RCC 7860 (cell line): ENCODE measurements at regions not wholly inside any gene's neighbourhood (a gene's known extent, or its start where the extent isn't known, plus 50 kb on each side); places are given as distances from the start of the nearest gene placed in this dataset.

ENCODE experiments used
- DNase-seq: peaks from one replicate; pipeline ENCODE4 v3.0.0-alpha.2; 2015; ENCODE audit warnings: low spot score
- FAIRE-seq: peaks from 2 replicates; lab custom pipeline; 2012; peaks lifted over from hg19 to GRCh38; lab: Jason Lieb, UNC

DNA sequence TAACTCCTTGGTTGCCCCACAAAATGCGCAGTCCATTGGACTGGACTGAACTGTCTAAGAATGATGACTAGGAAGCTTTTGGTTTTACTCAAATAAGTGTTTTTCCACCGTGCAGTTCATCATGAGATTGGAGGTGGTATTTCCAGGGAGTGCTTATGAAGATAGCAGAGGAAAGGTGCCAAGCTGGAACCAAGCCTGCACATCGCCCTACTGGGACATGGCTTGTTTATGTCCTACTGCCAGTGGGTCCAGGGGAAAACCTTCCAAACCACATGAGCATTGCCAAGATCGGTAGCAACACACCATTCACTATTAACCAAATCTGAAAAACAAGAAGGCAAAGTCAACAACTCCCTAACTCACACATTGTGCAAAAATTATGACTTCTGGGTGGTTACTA lies 54.7 kb upstream of the DSCAM start:
- FAIRE-seq (no peak), DNase-seq (no peak)

- DNase-seq: no peak
- no peak for FAIRE-seq
These were observed 55.3 kb upstream of the DSCAM start for GRCh38 chr21:40902299-40902698.

GRCh38 chr21:40902993-40903392 lies 56.0 kb upstream of the DSCAM start:
- FAIRE-seq (no peak), DNase-seq (no peak)

DNA sequence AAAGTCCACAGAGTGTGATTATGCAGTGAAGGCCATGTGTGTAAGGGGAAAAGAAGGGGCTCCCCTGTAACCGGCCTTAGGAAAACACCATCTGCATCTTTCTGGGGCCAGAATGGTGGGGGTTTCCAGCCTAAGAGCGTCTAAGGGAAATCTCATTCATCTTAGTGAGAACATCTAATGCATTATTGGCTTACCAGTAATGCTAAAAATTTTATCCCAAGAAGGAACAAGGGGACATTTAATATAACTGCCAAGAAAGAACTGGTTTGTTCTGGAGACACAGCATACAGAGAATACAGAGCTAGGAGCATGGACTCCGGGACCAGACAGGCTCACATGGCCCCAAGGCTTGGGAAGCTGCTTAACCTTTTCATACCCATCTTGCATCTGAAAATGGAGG lies 58.3 kb upstream of the DSCAM start:
- DNase-seq (no peak), FAIRE-seq (no peak)

GRCh38 chr21:40912375-40912774 lies 65.4 kb upstream of the DSCAM start:
- DNase-seq: no peak
- FAIRE-seq: no peak

DNA sequence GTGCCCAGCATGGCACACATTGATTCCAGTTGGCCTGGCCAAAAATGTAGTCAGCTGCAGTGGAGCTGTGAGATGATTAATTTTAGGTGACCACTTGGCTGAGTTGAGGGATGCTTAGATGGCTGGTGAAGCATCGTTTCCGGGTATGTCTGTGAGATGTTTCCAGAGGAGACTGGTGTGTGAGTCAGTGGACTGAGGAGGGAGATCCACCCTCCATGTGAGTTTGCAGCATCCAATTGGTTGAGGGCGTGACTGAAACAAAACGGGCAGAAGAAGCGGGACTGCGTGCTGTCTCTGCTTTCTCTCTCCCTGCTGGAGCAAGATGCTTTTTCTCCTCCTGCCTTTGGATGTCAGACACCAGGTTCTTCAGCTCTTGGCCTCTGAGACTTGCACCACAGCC lies 68.2 kb upstream of the DSCAM start:
- FAIRE-seq (no peak), DNase-seq (no peak)

GRCh38 chr21:40923407-40923806 lies 76.4 kb upstream of the DSCAM start:
- DNase-seq: no peak
- no peak for FAIRE-seq

- no peak for DNase-seq
- no peak for FAIRE-seq
These were observed 76.9 kb upstream of the DSCAM start for GRCh38 chr21:40923901-40924300.

DNA sequence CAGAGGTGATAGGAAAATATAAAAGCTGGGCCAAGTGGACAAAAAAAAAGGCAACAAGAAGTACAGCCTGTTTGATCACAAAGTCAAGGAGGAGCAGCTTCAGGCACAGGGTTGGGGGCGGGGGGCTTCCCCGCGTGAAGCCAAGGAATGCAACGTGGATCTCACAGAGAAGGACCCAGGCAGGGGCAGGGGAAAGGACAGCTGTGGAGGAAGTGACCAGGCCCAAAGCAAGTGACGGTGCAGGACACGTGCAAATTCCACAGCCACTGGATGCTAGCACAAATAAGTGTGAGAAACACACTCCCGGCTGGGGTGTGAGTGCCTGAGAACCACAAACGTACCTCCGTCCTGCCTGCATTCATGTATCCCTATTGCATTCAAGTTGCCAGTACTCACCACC lies 77.7 kb upstream of the DSCAM start:
- DNase-seq (no peak), FAIRE-seq (no peak)

- DNase-seq: no peak
These were observed 79.3 kb upstream of the DSCAM start for GRCh38 chr21:40926238-40926637.

DNA sequence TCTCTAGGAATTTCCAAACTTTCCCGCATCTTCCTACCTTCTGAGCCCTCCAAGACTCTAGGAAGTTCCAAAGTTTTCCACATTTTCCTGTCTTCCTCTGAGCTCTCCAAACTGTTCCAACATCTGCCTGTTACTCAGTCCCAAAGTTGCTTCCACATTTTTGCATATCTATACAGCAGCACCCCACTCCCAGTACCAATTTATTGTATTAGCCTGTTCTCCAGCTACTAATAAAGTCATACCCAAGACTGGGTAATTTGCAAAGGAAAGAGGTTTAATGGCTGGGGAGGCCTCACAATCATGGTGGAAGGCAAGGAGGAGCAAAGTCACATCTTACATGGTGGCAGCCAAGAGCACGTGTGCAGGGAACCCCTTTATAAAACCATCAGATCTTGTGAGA lies 82.9 kb upstream of the DSCAM start:
- no peak for FAIRE-seq
- DNase-seq: no peak

More at GRCh38 chr21:40926238-40926637, 79.3 kb upstream of the DSCAM start:
- FAIRE-seq: no peak

DNA sequence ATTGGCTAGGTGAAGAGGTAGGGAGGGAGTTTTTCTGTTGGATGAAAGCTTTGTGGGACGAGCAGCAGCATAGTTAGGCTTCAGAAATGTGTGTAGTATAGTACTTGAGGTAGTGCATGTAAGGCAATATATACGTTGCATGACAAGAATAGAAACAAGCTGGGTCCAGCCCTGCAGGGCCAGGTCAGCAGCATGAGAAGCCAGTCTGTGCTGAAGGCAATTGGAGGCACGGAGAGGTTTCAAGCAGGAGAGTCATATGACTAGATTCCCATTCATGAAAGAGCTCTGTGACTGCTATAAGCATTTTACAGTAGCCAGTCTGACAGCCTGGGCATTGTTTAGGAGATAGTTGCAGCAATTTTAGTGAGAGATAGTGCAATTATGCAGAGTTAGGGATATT lies 84.2 kb upstream of the DSCAM start:
- DNase-seq (no peak), FAIRE-seq (no peak)

DNA sequence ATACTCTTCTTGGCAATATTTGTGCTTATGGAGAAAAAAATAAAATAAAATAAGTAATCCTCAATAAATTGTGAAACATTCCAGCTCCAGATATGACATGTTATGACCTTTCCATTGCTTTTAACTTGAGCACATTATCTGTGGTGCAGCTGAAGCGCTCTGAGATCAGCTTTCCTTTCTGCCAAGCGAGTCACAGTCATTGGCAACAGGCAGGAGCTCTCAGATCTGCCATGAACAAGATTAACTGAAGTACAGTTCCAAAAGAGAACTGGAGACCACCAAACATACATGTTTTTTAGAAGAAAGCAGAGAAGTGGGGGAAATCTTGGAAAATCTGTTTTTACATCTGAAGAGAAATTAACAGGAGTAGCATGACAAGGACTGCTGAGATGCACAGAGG lies 89.2 kb upstream of the DSCAM start:
- DNase-seq: no peak
- FAIRE-seq: no peak

DNA sequence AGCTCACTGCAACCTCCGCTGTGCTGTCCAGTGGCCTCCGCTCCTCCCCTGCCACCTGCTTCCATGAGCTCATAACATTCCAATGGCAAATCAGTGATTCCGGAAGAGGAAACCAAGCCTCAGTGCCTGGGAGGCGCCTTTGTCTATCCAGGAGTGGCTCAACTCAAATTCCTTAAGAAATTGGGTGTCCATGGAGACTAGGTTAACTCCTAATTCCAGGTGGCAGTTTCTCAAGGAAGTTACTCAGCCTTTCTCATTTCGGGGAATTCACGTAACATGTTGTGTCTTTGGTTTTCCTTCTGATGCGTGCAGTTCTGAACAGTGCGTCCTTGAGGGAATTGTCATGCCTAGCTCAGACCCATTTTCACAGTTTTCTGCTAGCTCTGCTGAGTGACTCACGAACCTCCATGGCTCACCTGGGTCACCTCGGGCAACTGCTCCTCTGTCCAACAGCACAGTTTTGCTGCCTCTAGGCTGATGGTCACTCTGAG lies 89.9 kb upstream of the DSCAM start:
- FAIRE-seq: no peak
- no peak for DNase-seq

DNA sequence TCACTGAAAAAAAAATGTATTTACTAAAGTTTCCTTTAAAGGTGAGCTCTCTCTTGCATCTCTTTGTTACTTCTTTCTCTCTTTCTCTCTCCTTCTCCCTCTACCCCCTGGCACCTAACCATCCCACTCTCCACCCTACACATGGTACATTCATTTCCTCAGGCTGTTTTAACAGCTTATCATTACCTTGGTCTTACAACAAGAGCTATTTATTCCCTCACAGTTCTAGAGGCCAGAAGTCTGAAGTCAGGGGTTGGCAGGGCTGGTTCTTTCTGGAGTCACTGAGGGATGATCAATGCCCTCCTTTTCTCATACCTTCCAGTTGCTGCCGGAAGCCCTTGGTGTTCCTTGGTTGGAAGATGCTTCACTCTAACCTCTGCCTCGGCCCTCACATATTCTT lies 91.1 kb upstream of the DSCAM start:
- no peak for FAIRE-seq
- no peak for DNase-seq

DNA sequence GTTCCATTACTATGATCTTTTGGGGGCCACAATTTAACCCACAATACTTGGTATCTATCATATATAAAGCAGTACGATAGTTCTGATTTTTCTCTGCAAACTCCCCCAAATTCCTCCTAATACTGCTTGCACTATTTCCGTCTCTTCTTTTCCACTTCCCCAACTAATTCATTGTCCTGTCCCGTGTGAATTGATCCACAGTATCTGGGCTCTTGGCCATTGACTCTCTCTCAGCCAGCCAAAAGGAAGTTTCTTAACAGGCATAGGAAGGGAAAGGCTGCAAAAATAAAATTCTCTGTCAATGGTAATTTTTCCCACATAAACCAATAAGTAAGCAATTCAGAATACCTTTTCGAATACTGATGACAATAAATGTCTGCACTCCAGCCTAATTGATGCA lies 91.7 kb upstream of the DSCAM start:
- FAIRE-seq (no peak), DNase-seq (no peak)

DNA sequence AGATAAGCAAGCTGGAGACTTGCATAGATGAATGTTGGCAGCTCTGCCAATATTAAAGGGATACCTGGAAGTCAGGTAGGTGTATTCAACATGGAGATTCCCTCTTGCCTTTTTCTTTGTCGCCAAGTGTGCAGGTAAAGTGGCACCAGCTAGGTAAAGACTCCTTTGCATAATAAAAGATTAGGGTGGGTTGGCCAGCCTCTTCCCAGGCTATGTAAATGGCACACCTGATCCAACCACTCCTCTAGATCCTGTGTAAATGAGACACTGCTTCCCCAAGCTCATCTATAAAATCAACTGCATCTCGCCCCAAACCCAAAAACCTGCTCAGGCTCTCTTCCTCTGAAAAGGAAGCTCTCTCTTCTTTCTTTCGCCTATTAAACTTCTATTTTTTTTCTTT lies 100.8 kb upstream of the DSCAM start:
- no peak for FAIRE-seq
- DNase-seq: no peak

- no peak for FAIRE-seq
- DNase-seq: no peak
These were observed 104.0 kb upstream of the DSCAM start for GRCh38 chr21:40950970-40951369.

GRCh38 chr21:40952551-40953323 lies 105.8 kb upstream of the DSCAM start:
- no peak for FAIRE-seq
- no peak for DNase-seq

GRCh38 chr21:40964691-40965090 lies 117.7 kb upstream of the DSCAM start:
- DNase-seq (no peak), FAIRE-seq (no peak)

- DNase-seq (no peak), FAIRE-seq (no peak)
These were observed 120.8 kb upstream of the DSCAM start for GRCh38 chr21:40967771-40968170.

GRCh38 chr21:40972151-40972550 lies 125.2 kb upstream of the DSCAM start:
- no peak for FAIRE-seq

More at GRCh38 chr21:40972151-40972550, 125.2 kb upstream of the DSCAM start:
- no peak for DNase-seq
